AG04450 (cell line): ENCODE measurements at regions not wholly inside any gene's neighbourhood (a gene's known extent, or its start where the extent isn't known, plus 50 kb on each side); places are given as distances from the start of the nearest gene placed in this dataset.
"Not testable (repeated sequence)": the region's sequence is repeated elsewhere in the genome, so short reads cannot be mapped to it uniquely, and the experiment has no call there.

Experiments
- CTCF ChIA-PET: fragments of 300-600, 350-600 bp; formaldehyde crosslinking; extraction: SDS; loops from one replicate; lab custom pipeline; 2022; ENCODE audit warnings: antibody characterized with exemption, inconsistent platforms; lab: Charles Lee
- POLR2A ChIA-PET: fragments of 350-600 bp; formaldehyde crosslinking; extraction: SDS; loops from one replicate; lab custom pipeline; 2021; ENCODE audit warnings: antibody characterized with exemption, inconsistent platforms; lab: Yijun Ruan, JAX
- DNase-seq: peaks from one replicate; pipeline ENCODE4 v3.0.0-alpha.2; 2011; ENCODE audit warnings: low read depth, low spot score
- H3K27ac ChIP-seq: one replicate; pipeline ENCODE4 v1.5.1; 2012; ENCODE audit warnings: low read depth, low read length, control low read depth
- H3K27me3 ChIP-seq: one replicate; pipeline ENCODE4 v1.6.0; 2012; ENCODE audit warnings: low read length; ENCODE audit not compliant: control insufficient read depth, insufficient read depth
- H3K4me3 ChIP-seq: 2 replicates; pipeline ENCODE4 v1.5.1; 2011; ENCODE audit warnings: mild to moderate bottlenecking, low read depth, low read length, control low read depth
- H3K9me3 ChIP-seq: 2 replicates; pipeline ENCODE4 v1.5.1; 2012; ENCODE audit warnings: low read length; ENCODE audit not compliant: control insufficient read depth, insufficient read depth
- CTCF ChIP-seq: IDR thresholded peaks from 2 replicates; pipeline ENCODE4 v1.5.1; 2011; ENCODE audit warnings: low read depth, low read length, control low read depth, inconsistent platforms

- no peaks in the 10 kb centered on the region; the same call in 1 of the 2 replicates for H3K9me3 ChIP-seq
- ChIA-PET POLR2A (no interaction called here), CTCF (no interaction called here)
- no peak for DNase-seq
- no peak overlapping the region for H3K4me3 ChIP-seq
- H3K27me3 ChIP-seq, result no peaks in the 10 kb centered on the region
- TF ChIP-seq CTCF, result no peak
- H3K27ac ChIP-seq, result no peak overlapping the region
These were observed 166.0 kb downstream of the TMEM47 start for GRCh38 chrX:34491126-34491525.

- TF ChIP-seq CTCF, result no peak
These were observed 169.7 kb downstream of the TMEM47 start for GRCh38 chrX:34487364-34487763.

GRCh38 chrX:34483980-34484379, 173.1 kb downstream of the TMEM47 start:
- ChIA-PET CTCF (no interaction called here), POLR2A (no interaction called here)
- no peaks in the 10 kb centered on the region for H3K27me3 ChIP-seq
- H3K4me3 ChIP-seq, result no peak overlapping the region
- no peak for DNase-seq
- no peak overlapping the region for H3K27ac ChIP-seq
- H3K9me3 ChIP-seq, result peaks cover 3% of the 10 kb centered on the region
- no peak for TF ChIP-seq CTCF

More at GRCh38 chrX:34487364-34487763, 169.7 kb downstream of the TMEM47 start:
- Histone ChIP-seq H3K27me3 (no peaks in the 10 kb centered on the region), H3K27ac (no peak overlapping the region), H3K9me3 (no peaks in the 10 kb centered on the region; the same call in 1 of the 2 replicates), H3K4me3 (no peak overlapping the region)
- ChIA-PET POLR2A (no interaction called here), CTCF (no interaction called here)
- no peak for DNase-seq

GRCh38 chrX:34470507-34470906, 186.6 kb downstream of the TMEM47 start:
- no peak for TF ChIP-seq CTCF
- H3K27me3 ChIP-seq, result no peaks in the 10 kb centered on the region
- ChIA-PET CTCF (no interaction called here), POLR2A (no interaction called here)
- H3K4me3 ChIP-seq, result no peak overlapping the region
- H3K27ac ChIP-seq, result no peak overlapping the region
- no peaks in the 10 kb centered on the region for H3K9me3 ChIP-seq
- no peak for DNase-seq

GRCh38 chrX:34467437-34467836, 189.6 kb downstream of the TMEM47 start:
- Histone ChIP-seq H3K27me3 (no peaks in the 10 kb centered on the region), H3K4me3 (no peak overlapping the region), H3K27ac (no peak overlapping the region), H3K9me3 (no peaks in the 10 kb centered on the region)
- CTCF ChIA-PET, result no interaction called here
- POLR2A ChIA-PET, result no interaction called here
- no peak for DNase-seq
- TF ChIP-seq CTCF, result no peak

GRCh38 chrX:34463220-34463619, 193.9 kb downstream of the TMEM47 start:
- DNase-seq, POLR2A ChIA-PET, H3K27me3 ChIP-seq, H3K4me3 ChIP-seq, H3K27ac ChIP-seq, CTCF ChIA-PET, H3K9me3 ChIP-seq: not testable (repeated sequence)

GRCh38 chrX:34457850-34458249, 199.2 kb downstream of the TMEM47 start:
- DNase-seq, CTCF ChIA-PET, H3K4me3 ChIP-seq, H3K9me3 ChIP-seq, H3K27me3 ChIP-seq, H3K27ac ChIP-seq, POLR2A ChIA-PET: not testable (repeated sequence)
